ENCODE measurements at regions not wholly inside any gene's neighbourhood (a gene's known extent, or its start where the extent isn't known, plus 50 kb on each side); places are given as distances from the start of the nearest gene placed in this dataset.

DNA sequence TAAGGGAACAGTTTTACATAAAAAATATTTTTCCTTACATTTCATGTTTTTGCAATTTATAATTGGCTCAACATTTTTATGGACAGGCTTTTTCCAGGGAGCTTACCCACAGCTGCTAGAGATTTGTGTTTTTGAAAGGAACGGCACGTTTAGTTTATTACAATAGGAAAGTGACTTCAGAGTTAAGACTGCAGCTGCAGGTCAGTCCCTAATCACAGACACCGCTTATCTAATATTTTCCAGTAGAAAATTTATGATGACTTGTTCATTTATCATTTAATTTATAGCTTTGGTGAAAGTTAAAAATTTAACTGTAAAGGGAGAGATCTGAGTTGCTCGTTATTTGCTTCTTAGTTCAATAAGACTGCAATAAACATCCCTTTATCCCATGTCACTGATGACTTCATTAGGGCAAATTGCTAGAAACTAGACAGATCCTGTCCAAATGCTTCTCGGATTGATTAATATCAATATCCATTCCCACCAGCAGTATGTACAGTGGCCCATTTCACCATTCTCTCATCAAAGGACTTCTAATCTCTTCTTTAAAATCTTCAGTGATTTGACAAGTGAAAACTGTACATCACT, 97.0 kb upstream of the ODAD2 start:
- H3K9me3 ChIP-seq (ENCODE audit: control insufficient read depth, insufficient read depth, low read depth, low read length) = no peaks in the 10 kb centered on the region
- H3K4me3 ChIP-seq (ENCODE audit: low read depth, low read length) = no peak overlapping the region
- H3K27ac ChIP-seq (ENCODE audit: extremely low read depth, low read depth, low read length) = no peak overlapping the region
- TF ChIP-seq ZNF26 (tag by site-specific recombination; IDR thresholded peaks at IDR 0.05) (no peak), TCF7L2 (IDR thresholded peaks at IDR 0.05; ENCODE audit: borderline replicate concordance, low read depth, low read length) (peak; percentile 41; the same call in 1 of the 2 replicates), ZNF645 (tag by site-specific recombination; IDR thresholded peaks at IDR 0.05) (no peak)
- TF ChIP-seq, protein P1, sequence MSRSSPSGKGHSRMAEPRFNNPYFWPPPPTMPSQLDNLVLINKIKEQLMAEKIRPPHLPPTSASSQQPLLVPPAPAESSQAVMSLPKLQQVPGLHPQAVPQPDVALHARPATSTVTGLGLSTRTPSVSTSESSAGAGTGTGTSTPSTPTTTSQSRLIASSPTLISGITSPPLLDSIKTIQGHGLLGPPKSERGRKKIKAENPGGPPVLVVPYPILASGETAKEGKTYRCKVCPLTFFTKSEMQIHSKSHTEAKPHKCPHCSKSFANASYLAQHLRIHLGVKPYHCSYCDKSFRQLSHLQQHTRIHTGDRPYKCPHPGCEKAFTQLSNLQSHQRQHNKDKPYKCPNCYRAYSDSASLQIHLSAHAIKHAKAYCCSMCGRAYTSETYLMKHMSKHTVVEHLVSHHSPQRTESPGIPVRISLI (tag by site-specific recombination; IDR thresholded peaks at IDR 0.05) = no peak
- TF ChIP-seq, protein P2, sequence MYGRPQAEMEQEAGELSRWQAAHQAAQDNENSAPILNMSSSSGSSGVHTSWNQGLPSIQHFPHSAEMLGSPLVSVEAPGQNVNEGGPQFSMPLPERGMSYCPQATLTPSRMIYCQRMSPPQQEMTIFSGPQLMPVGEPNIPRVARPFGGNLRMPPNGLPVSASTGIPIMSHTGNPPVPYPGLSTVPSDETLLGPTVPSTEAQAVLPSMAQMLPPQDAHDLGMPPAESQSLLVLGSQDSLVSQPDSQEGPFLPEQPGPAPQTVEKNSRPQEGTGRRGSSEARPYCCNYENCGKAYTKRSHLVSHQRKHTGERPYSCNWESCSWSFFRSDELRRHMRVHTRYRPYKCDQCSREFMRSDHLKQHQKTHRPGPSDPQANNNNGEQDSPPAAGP (tag by site-specific recombination; IDR thresholded peaks at IDR 0.05) = no peak
- TF ChIP-seq, protein P3, sequence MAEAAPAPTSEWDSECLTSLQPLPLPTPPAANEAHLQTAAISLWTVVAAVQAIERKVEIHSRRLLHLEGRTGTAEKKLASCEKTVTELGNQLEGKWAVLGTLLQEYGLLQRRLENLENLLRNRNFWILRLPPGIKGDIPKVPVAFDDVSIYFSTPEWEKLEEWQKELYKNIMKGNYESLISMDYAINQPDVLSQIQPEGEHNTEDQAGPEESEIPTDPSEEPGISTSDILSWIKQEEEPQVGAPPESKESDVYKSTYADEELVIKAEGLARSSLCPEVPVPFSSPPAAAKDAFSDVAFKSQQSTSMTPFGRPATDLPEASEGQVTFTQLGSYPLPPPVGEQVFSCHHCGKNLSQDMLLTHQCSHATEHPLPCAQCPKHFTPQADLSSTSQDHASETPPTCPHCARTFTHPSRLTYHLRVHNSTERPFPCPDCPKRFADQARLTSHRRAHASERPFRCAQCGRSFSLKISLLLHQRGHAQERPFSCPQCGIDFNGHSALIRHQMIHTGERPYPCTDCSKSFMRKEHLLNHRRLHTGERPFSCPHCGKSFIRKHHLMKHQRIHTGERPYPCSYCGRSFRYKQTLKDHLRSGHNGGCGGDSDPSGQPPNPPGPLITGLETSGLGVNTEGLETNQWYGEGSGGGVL (tag by site-specific recombination; IDR thresholded peaks at IDR 0.05) = no peak
- TF ChIP-seq, protein P4, sequence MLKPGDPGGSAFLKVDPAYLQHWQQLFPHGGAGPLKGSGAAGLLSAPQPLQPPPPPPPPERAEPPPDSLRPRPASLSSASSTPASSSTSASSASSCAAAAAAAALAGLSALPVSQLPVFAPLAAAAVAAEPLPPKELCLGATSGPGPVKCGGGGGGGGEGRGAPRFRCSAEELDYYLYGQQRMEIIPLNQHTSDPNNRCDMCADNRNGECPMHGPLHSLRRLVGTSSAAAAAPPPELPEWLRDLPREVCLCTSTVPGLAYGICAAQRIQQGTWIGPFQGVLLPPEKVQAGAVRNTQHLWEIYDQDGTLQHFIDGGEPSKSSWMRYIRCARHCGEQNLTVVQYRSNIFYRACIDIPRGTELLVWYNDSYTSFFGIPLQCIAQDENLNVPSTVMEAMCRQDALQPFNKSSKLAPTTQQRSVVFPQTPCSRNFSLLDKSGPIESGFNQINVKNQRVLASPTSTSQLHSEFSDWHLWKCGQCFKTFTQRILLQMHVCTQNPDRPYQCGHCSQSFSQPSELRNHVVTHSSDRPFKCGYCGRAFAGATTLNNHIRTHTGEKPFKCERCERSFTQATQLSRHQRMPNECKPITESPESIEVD (tag by site-specific recombination; IDR thresholded peaks at IDR 0.05) = peak; percentile 23; the same call in 1 of the 2 replicates
- H3K4me1 ChIP-seq (ENCODE audit: control insufficient read depth, insufficient read depth, low read length) = no peaks in the 10 kb centered on the region
- CTCF ChIA-PET = no interaction called here
- no peaks in the 10 kb centered on the region for H3K36me3 ChIP-seq (ENCODE audit: control insufficient read depth in 2 of 2, insufficient read depth in 1 of 2, low read length in 2 of 2)
- POLR2A ChIA-PET = no interaction called here

GRCh38 chr10:28094121-28094520, 95.2 kb upstream of the ODAD2 start:
- TF ChIP-seq, protein P4 (tag by site-specific recombination; IDR thresholded peaks at IDR 0.05) = no peak
- TF ChIP-seq BCL11B (tag by site-specific recombination; IDR thresholded peaks at IDR 0.05; ENCODE audit: low read depth) (no peak), ZBTB17 (tag by site-specific recombination; IDR thresholded peaks at IDR 0.05) (no peak), ZFP69B (tag by site-specific recombination; IDR thresholded peaks at IDR 0.05) (no peak), ZNF341 (tag by site-specific recombination; IDR thresholded peaks at IDR 0.05; ENCODE audit: low read depth) (no peak), ZNF292 (tag by site-specific recombination; IDR thresholded peaks at IDR 0.05; ENCODE audit: borderline replicate concordance, low read depth) (no peak), ZNF132 (tag by site-specific recombination; IDR thresholded peaks at IDR 0.05; ENCODE audit: borderline replicate concordance) (no peak), ZBTB1 (tag by site-specific recombination; IDR thresholded peaks at IDR 0.05) (no peak), ZNF311 (tag by site-specific recombination; IDR thresholded peaks at IDR 0.05; ENCODE audit: borderline replicate concordance) (no peak), ZNF510 (tag by site-specific recombination; IDR thresholded peaks at IDR 0.05; ENCODE audit: insufficient replicate concordance) (no peak), ZNF585B (tag by site-specific recombination; IDR thresholded peaks at IDR 0.05) (no peak)
- TF ChIP-seq, protein P5, sequence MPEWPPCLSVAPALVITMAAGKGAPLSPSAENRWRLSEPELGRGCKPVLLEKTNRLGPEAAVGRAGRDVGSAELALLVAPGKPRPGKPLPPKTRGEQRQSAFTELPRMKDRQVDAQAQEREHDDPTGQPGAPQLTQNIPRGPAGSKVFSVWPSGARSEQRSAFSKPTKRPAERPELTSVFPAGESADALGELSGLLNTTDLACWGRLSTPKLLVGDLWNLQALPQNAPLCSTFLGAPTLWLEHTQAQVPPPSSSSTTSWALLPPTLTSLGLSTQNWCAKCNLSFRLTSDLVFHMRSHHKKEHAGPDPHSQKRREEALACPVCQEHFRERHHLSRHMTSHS (tag by site-specific recombination; IDR thresholded peaks at IDR 0.05) = no peak
- TF ChIP-seq, protein P6, sequence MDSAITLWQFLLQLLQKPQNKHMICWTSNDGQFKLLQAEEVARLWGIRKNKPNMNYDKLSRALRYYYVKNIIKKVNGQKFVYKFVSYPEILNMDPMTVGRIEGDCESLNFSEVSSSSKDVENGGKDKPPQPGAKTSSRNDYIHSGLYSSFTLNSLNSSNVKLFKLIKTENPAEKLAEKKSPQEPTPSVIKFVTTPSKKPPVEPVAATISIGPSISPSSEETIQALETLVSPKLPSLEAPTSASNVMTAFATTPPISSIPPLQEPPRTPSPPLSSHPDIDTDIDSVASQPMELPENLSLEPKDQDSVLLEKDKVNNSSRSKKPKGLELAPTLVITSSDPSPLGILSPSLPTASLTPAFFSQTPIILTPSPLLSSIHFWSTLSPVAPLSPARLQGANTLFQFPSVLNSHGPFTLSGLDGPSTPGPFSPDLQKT (IDR thresholded peaks at IDR 0.05; ENCODE audit: borderline replicate concordance, low read depth, low read length) = no peak
- Histone ChIP-seq H3K4me1 (ENCODE audit: control insufficient read depth, insufficient read depth, low read length) (no peaks in the 10 kb centered on the region), H3K36me3 (ENCODE audit: control insufficient read depth in 2 of 2, insufficient read depth in 1 of 2, low read length in 2 of 2) (no peaks in the 10 kb centered on the region), H3K4me3 (ENCODE audit: low read depth, low read length) (no peak overlapping the region), H3K27ac (ENCODE audit: extremely low read depth, low read depth, low read length) (no peak overlapping the region), H3K9me3 (ENCODE audit: control insufficient read depth, insufficient read depth, low read depth, low read length) (no peaks in the 10 kb centered on the region)
- POLR2A ChIA-PET = no interaction called here
- CTCF ChIA-PET = interaction anchor here (0.7 kb wide), 1 partner anchor 148 kb away, joined by 3 read pairs; no protein-coding TSS in a partner anchor
